ENCODE measurements at regions not wholly inside any gene's neighbourhood (a gene's known extent, or its start where the extent isn't known, plus 50 kb on each side); places are given as distances from the start of the nearest gene placed in this dataset.

GRCh38 chr10:130333185-130333584 is 197.0 kb downstream of the GLRX3 start:
- ATAC-seq (replicated peaks in 1 of 4) (no peak), DNase-seq (no peak)
- WGBS (ENCODE audit: insufficient coverage), result 0% methylated on average over 1 of the region's 2 CpGs
- Histone ChIP-seq H3K27me3 (replicated peaks in 1 of 2; ENCODE audit: control insufficient read depth in 2 of 2, extremely low read depth in 1 of 2, insufficient read depth in 2 of 2, low read length in 1 of 2) (peaks cover 0 to 10% of the 10 kb centered on the region in 2 experiments), H3K9me3 (no peaks in the 10 kb centered on the region), H3K4me1 (ENCODE audit: control insufficient read depth in 1 of 2, extremely low read depth in 1 of 2, insufficient read depth in 2 of 2, low read length in 2 of 2) (no peaks in the 10 kb centered on the region), H3K27ac (ENCODE audit: low read length) (no peak overlapping the region), H3K36me3 (ENCODE audit: control insufficient read depth in 2 of 2, extremely low read depth in 1 of 2, insufficient read depth in 1 of 2, low read length in 1 of 2) (no peaks in the 10 kb centered on the region), H3K4me3 (ENCODE audit: control insufficient read depth in 1 of 2, extremely low read depth in 1 of 2, low read length in 1 of 2) (no peak overlapping the region)
- H3K27me3 Mint-ChIP-seq, result peaks cover 5 to 12% of the 10 kb centered on the region in 2 donors
- H3K36me3 Mint-ChIP-seq, result no peaks in the 10 kb centered on the region
- CTCF ChIA-PET, result no interaction called here
- H3K27ac Mint-ChIP-seq, result no peak overlapping the region
- POLR2A ChIA-PET, result no interaction called here
- no peak overlapping the region for H3K4me3 Mint-ChIP-seq
- no peaks in the 10 kb centered on the region for H3K4me1 Mint-ChIP-seq
- H3K9me3 Mint-ChIP-seq, result peaks cover 0 to 3% (median 0%) of the 10 kb centered on the region in 3 donors

GRCh38 chr10:130335336-130335735 is 199.1 kb downstream of the GLRX3 start:
- ChIA-PET CTCF (no interaction called here), POLR2A (no interaction called here)
- Mint-ChIP-seq H3K4me1 (no peaks in the 10 kb centered on the region), H3K27me3 (peaks cover 5 to 14% of the 10 kb centered on the region in 2 donors), H3K27ac (no peak overlapping the region), H3K4me3 (no peak overlapping the region), H3K9me3 (peaks cover 0 to 2% (median 0%) of the 10 kb centered on the region in 3 donors), H3K36me3 (no peaks in the 10 kb centered on the region)
- Histone ChIP-seq H3K9me3 (no peaks in the 10 kb centered on the region), H3K27ac (ENCODE audit: low read length) (no peak overlapping the region), H3K27me3 (replicated peaks in 1 of 2; ENCODE audit: control insufficient read depth in 2 of 2, extremely low read depth in 1 of 2, insufficient read depth in 2 of 2, low read length in 1 of 2) (peaks cover 0 to 21% of the 10 kb centered on the region in 2 experiments), H3K4me1 (ENCODE audit: control insufficient read depth in 1 of 2, extremely low read depth in 1 of 2, insufficient read depth in 2 of 2, low read length in 2 of 2) (no peaks in the 10 kb centered on the region), H3K4me3 (ENCODE audit: control insufficient read depth in 1 of 2, extremely low read depth in 1 of 2, low read length in 1 of 2) (no peak overlapping the region), H3K36me3 (ENCODE audit: control insufficient read depth in 2 of 2, extremely low read depth in 1 of 2, insufficient read depth in 1 of 2, low read length in 1 of 2) (no peaks in the 10 kb centered on the region)
- no peak for DNase-seq
- 70% methylated on average over 2 of the region's 10 CpGs for WGBS (ENCODE audit: insufficient coverage)
- no peak for ATAC-seq (replicated peaks in 1 of 4)

GRCh38 chr10:130336617-130337304 is 200.6 kb downstream of the GLRX3 start:
- WGBS (ENCODE audit: insufficient coverage), result 70% methylated on average over 5 of the region's 8 CpGs
- Histone ChIP-seq H3K27ac (ENCODE audit: low read length) (no peak overlapping the region), H3K4me3 (ENCODE audit: control insufficient read depth in 1 of 2, extremely low read depth in 1 of 2, low read length in 1 of 2) (no peak overlapping the region), H3K9me3 (no peaks in the 10 kb centered on the region), H3K27me3 (replicated peaks in 1 of 2; ENCODE audit: control insufficient read depth in 2 of 2, extremely low read depth in 1 of 2, insufficient read depth in 2 of 2, low read length in 1 of 2) (peaks cover 0 to 26% of the 10 kb centered on the region in 2 experiments), H3K36me3 (ENCODE audit: control insufficient read depth in 2 of 2, extremely low read depth in 1 of 2, insufficient read depth in 1 of 2, low read length in 1 of 2) (no peaks in the 10 kb centered on the region), H3K4me1 (ENCODE audit: control insufficient read depth in 1 of 2, extremely low read depth in 1 of 2, insufficient read depth in 2 of 2, low read length in 2 of 2) (no peaks in the 10 kb centered on the region)
- H3K9me3 Mint-ChIP-seq, result peaks cover 0 to 2% (median 0%) of the 10 kb centered on the region in 3 donors
- H3K36me3 Mint-ChIP-seq, result no peaks in the 10 kb centered on the region
- no peak for DNase-seq
- H3K4me3 Mint-ChIP-seq, result no peak overlapping the region
- ATAC-seq (replicated peaks in 1 of 4), result peak in 1 of 4 experiments; percentile 11
- ChIA-PET POLR2A (no interaction called here), CTCF (no interaction called here)
- H3K27me3 Mint-ChIP-seq, result peaks cover 5 to 14% of the 10 kb centered on the region in 2 donors
- no peak overlapping the region for H3K27ac Mint-ChIP-seq
- H3K4me1 Mint-ChIP-seq, result no peaks in the 10 kb centered on the region

GRCh38 chr10:130337305-130337640 is 201.1 kb downstream of the GLRX3 start:
- Histone ChIP-seq H3K4me1 (ENCODE audit: control insufficient read depth in 1 of 2, extremely low read depth in 1 of 2, insufficient read depth in 2 of 2, low read length in 2 of 2) (no peaks in the 10 kb centered on the region), H3K36me3 (ENCODE audit: control insufficient read depth in 2 of 2, extremely low read depth in 1 of 2, insufficient read depth in 1 of 2, low read length in 1 of 2) (no peaks in the 10 kb centered on the region), H3K4me3 (ENCODE audit: control insufficient read depth in 1 of 2, extremely low read depth in 1 of 2, low read length in 1 of 2) (no peak overlapping the region), H3K27ac (ENCODE audit: low read length) (no peak overlapping the region), H3K9me3 (no peaks in the 10 kb centered on the region), H3K27me3 (replicated peaks in 1 of 2; ENCODE audit: control insufficient read depth in 2 of 2, extremely low read depth in 1 of 2, insufficient read depth in 2 of 2, low read length in 1 of 2) (peaks cover 0 to 26% of the 10 kb centered on the region in 2 experiments)
- no peak for DNase-seq
- Mint-ChIP-seq H3K27me3 (peaks cover 5 to 14% of the 10 kb centered on the region in 2 donors), H3K27ac (no peak overlapping the region), H3K4me1 (no peaks in the 10 kb centered on the region), H3K36me3 (no peaks in the 10 kb centered on the region), H3K4me3 (no peak overlapping the region), H3K9me3 (peaks cover 0 to 2% (median 0%) of the 10 kb centered on the region in 3 donors)
- POLR2A ChIA-PET, result no interaction called here
- no peak for ATAC-seq (replicated peaks in 1 of 4)
- 89% methylated on average over 10 of the region's 13 CpGs for WGBS (ENCODE audit: insufficient coverage)
- CTCF ChIA-PET, result no interaction called here

- no peak for ATAC-seq (replicated peaks in 1 of 4)
- H3K27me3 ChIP-seq (replicated peaks in 1 of 2; ENCODE audit: control insufficient read depth in 2 of 2, extremely low read depth in 1 of 2, insufficient read depth in 2 of 2, low read length in 1 of 2), result peaks cover 0 to 26% of the 10 kb centered on the region in 2 experiments
- 89% methylated on average over 19 of the region's 19 CpGs for WGBS (ENCODE audit: insufficient coverage)
- H3K9me3 ChIP-seq, result no peaks in the 10 kb centered on the region
- Mint-ChIP-seq H3K4me3 (no peak overlapping the region), H3K36me3 (no peaks in the 10 kb centered on the region), H3K9me3 (no peaks in the 10 kb centered on the region), H3K27ac (no peak overlapping the region), H3K4me1 (no peaks in the 10 kb centered on the region), H3K27me3 (peaks cover 5 to 12% of the 10 kb centered on the region in 2 donors)
- CTCF ChIA-PET, result no interaction called here
- no peaks in the 10 kb centered on the region for H3K36me3 ChIP-seq (ENCODE audit: control insufficient read depth in 2 of 2, extremely low read depth in 1 of 2, insufficient read depth in 1 of 2, low read length in 1 of 2)
- POLR2A ChIA-PET, result no interaction called here
- no peak overlapping the region for H3K4me3 ChIP-seq (ENCODE audit: control insufficient read depth in 1 of 2, extremely low read depth in 1 of 2, low read length in 1 of 2)
- no peaks in the 10 kb centered on the region for H3K4me1 ChIP-seq (ENCODE audit: control insufficient read depth in 1 of 2, extremely low read depth in 1 of 2, insufficient read depth in 2 of 2, low read length in 2 of 2)
- H3K27ac ChIP-seq (ENCODE audit: low read length), result no peak overlapping the region
- DNase-seq, result no peak
Observed at GRCh38 chr10:130337696-130338635, 201.8 kb downstream of the GLRX3 start.

- Mint-ChIP-seq H3K9me3 (no peaks in the 10 kb centered on the region), H3K36me3 (no peaks in the 10 kb centered on the region), H3K4me3 (no peak overlapping the region), H3K27me3 (peaks cover 5 to 12% of the 10 kb centered on the region in 2 donors), H3K27ac (no peak overlapping the region), H3K4me1 (no peaks in the 10 kb centered on the region)
- no peaks in the 10 kb centered on the region for H3K9me3 ChIP-seq
- CTCF ChIA-PET, result no interaction called here
- H3K27ac ChIP-seq (ENCODE audit: low read length), result no peak overlapping the region
- H3K4me3 ChIP-seq (ENCODE audit: control insufficient read depth in 1 of 2, extremely low read depth in 1 of 2, low read length in 1 of 2), result no peak overlapping the region
- H3K36me3 ChIP-seq (ENCODE audit: control insufficient read depth in 2 of 2, extremely low read depth in 1 of 2, insufficient read depth in 1 of 2, low read length in 1 of 2), result no peaks in the 10 kb centered on the region
- no peak for DNase-seq
- ATAC-seq (replicated peaks in 1 of 4), result no peak
- H3K4me1 ChIP-seq (ENCODE audit: control insufficient read depth in 1 of 2, extremely low read depth in 1 of 2, insufficient read depth in 2 of 2, low read length in 2 of 2), result no peaks in the 10 kb centered on the region
- H3K27me3 ChIP-seq (replicated peaks in 1 of 2; ENCODE audit: control insufficient read depth in 2 of 2, extremely low read depth in 1 of 2, insufficient read depth in 2 of 2, low read length in 1 of 2), result peaks cover 0 to 26% of the 10 kb centered on the region in 2 experiments
- POLR2A ChIA-PET, result no interaction called here
- 85% methylated on average over 5 of the region's 5 CpGs for WGBS (ENCODE audit: insufficient coverage)
Observed at GRCh38 chr10:130338636-130339024, 202.4 kb downstream of the GLRX3 start.

All from T-cell (primary cell).